ENCODE measurements at regions not wholly inside any gene's neighbourhood (a gene's known extent, or its start where the extent isn't known, plus 50 kb on each side); places are given as distances from the start of the nearest gene placed in this dataset.

DNA sequence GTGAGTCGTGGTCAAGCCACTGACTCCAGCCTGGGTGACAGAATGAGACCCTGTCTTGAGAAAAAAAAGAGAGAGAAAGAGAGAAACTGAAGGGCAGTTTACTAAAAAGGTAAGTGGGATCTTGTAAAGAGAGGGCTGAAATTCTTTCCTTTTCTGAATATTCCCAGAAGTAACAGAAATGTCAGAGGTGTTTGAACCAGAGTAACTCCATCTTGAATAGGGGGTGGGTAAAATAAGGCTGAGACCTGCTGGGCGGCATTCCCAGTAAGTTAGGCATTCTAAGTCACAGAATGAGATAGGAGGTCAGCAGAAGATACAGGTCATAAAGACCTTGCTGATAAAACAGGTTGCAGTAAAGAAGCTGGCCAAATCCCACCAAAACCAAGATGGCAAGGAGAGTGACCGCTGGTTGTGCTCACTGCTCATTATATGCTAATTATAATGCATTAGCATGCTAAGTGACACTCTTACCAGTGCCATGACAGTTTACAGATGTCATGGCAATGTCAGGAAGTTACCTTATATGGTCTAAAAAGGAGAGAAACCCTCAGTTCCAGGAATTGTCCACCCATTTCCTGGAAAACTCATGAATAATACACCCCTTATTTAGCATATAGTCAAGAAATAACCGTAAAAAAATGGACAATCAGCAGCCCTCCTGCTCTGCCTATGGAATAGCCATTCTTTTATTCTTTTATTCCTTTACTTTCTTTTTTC, 1334.3 kb upstream of the ZEB2 start:
- TF ChIP-seq, protein P1, sequence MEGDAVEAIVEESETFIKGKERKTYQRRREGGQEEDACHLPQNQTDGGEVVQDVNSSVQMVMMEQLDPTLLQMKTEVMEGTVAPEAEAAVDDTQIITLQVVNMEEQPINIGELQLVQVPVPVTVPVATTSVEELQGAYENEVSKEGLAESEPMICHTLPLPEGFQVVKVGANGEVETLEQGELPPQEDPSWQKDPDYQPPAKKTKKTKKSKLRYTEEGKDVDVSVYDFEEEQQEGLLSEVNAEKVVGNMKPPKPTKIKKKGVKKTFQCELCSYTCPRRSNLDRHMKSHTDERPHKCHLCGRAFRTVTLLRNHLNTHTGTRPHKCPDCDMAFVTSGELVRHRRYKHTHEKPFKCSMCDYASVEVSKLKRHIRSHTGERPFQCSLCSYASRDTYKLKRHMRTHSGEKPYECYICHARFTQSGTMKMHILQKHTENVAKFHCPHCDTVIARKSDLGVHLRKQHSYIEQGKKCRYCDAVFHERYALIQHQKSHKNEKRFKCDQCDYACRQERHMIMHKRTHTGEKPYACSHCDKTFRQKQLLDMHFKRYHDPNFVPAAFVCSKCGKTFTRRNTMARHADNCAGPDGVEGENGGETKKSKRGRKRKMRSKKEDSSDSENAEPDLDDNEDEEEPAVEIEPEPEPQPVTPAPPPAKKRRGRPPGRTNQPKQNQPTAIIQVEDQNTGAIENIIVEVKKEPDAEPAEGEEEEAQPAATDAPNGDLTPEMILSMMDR (IDR thresholded peaks at IDR 0.05): no peak
- no peak for TF ChIP-seq POLR2A (IDR thresholded peaks at IDR 0.05)
- TF ChIP-seq POLR2AphosphoS5 (IDR thresholded peaks at IDR 0.05): no peak
